ENCODE measurements at regions not wholly inside any gene's neighbourhood (a gene's known extent, or its start where the extent isn't known, plus 50 kb on each side); places are given as distances from the start of the nearest gene placed in this dataset.

GRCh38 chr11:95387325-95387724 lies 156.3 kb upstream of the SESN3 start:
- DNase-seq = no peak
- Histone ChIP-seq H3K27ac (replicated peaks) (no peak overlapping the region), H3K4me3 (no peak overlapping the region), H3K9me3 (replicated peaks) (no peaks in the 10 kb centered on the region), H3K4me1 (no peaks in the 10 kb centered on the region), H3K27me3 (ENCODE audit: low read depth) (no peaks in the 10 kb centered on the region), H3K36me3 (no peaks in the 10 kb centered on the region)
- intact Hi-C loops (cut with micrococcal nuclease) = no loop called here
- TF ChIP-seq CTCF (IDR thresholded peaks at IDR 0.05; ENCODE audit: borderline replicate concordance) = no peak

GRCh38 chr11:95385577-95385976 lies 154.6 kb upstream of the SESN3 start:
- H3K4me1 ChIP-seq = no peaks in the 10 kb centered on the region
- intact Hi-C loops (cut with micrococcal nuclease) = no loop called here
- no peak for TF ChIP-seq CTCF (IDR thresholded peaks at IDR 0.05; ENCODE audit: borderline replicate concordance)

GRCh38 chr11:95379479-95379878 lies 148.5 kb upstream of the SESN3 start:
- no peak for TF ChIP-seq CTCF (IDR thresholded peaks at IDR 0.05; ENCODE audit: borderline replicate concordance)

More at GRCh38 chr11:95385577-95385976, 154.6 kb upstream of the SESN3 start:
- Histone ChIP-seq H3K27me3 (ENCODE audit: low read depth) (no peaks in the 10 kb centered on the region), H3K27ac (replicated peaks) (no peak overlapping the region), H3K36me3 (no peaks in the 10 kb centered on the region), H3K9me3 (replicated peaks) (no peaks in the 10 kb centered on the region), H3K4me3 (no peak overlapping the region)
- DNase-seq = no peak

GRCh38 chr11:95378789-95379188 lies 147.8 kb upstream of the SESN3 start:
- no peak for TF ChIP-seq CTCF (IDR thresholded peaks at IDR 0.05; ENCODE audit: borderline replicate concordance)
- no peaks in the 10 kb centered on the region for H3K36me3 ChIP-seq
- no peaks in the 10 kb centered on the region for H3K9me3 ChIP-seq (replicated peaks)
- no peak overlapping the region for H3K27ac ChIP-seq (replicated peaks)
- DNase-seq = no peak
- intact Hi-C loops (cut with micrococcal nuclease) = no loop called here
- no peaks in the 10 kb centered on the region for H3K4me1 ChIP-seq
- H3K4me3 ChIP-seq = no peak overlapping the region
- no peaks in the 10 kb centered on the region for H3K27me3 ChIP-seq (ENCODE audit: low read depth)

More at GRCh38 chr11:95379479-95379878, 148.5 kb upstream of the SESN3 start:
- no peaks in the 10 kb centered on the region for H3K9me3 ChIP-seq (replicated peaks)
- no peak for DNase-seq
- no peaks in the 10 kb centered on the region for H3K36me3 ChIP-seq
- no peaks in the 10 kb centered on the region for H3K4me1 ChIP-seq
- H3K27me3 ChIP-seq (ENCODE audit: low read depth) = no peaks in the 10 kb centered on the region
- H3K4me3 ChIP-seq = no peak overlapping the region
- H3K27ac ChIP-seq (replicated peaks) = no peak overlapping the region
- intact Hi-C loops (cut with micrococcal nuclease) = no loop called here

- H3K4me3 ChIP-seq = no peak overlapping the region
- TF ChIP-seq CTCF (IDR thresholded peaks at IDR 0.05; ENCODE audit: borderline replicate concordance) = no peak
- no peaks in the 10 kb centered on the region for H3K27me3 ChIP-seq (ENCODE audit: low read depth)
- H3K36me3 ChIP-seq = no peaks in the 10 kb centered on the region
- no peak for DNase-seq
- H3K9me3 ChIP-seq (replicated peaks) = no peaks in the 10 kb centered on the region
- no peak overlapping the region for H3K27ac ChIP-seq (replicated peaks)
- intact Hi-C loops (cut with micrococcal nuclease) = no loop called here
- no peaks in the 10 kb centered on the region for H3K4me1 ChIP-seq
Measured at GRCh38 chr11:95378111-95378510, 147.1 kb upstream of the SESN3 start.

- H3K9me3 ChIP-seq (replicated peaks) = no peaks in the 10 kb centered on the region
- no peak for DNase-seq
- H3K4me3 ChIP-seq = no peak overlapping the region
- no peaks in the 10 kb centered on the region for H3K36me3 ChIP-seq
- TF ChIP-seq CTCF (IDR thresholded peaks at IDR 0.05; ENCODE audit: borderline replicate concordance) = no peak
- no peaks in the 10 kb centered on the region for H3K27me3 ChIP-seq (ENCODE audit: low read depth)
- H3K27ac ChIP-seq (replicated peaks) = no peak overlapping the region
- H3K4me1 ChIP-seq = no peaks in the 10 kb centered on the region
- intact Hi-C loops (cut with micrococcal nuclease) = no loop called here
Measured at GRCh38 chr11:95375886-95376285, 144.9 kb upstream of the SESN3 start.

Data from left ventricle myocardium inferior (tissue), 1 donor.